ENCODE measurements at regions not wholly inside any gene's neighbourhood (a gene's known extent, or its start where the extent isn't known, plus 50 kb on each side); places are given as distances from the start of the nearest gene placed in this dataset.

GRCh38 chr5:68432682-68433081 lies 217.1 kb downstream of the PIK3R1 start:
- no peak for DNase-seq

DNA sequence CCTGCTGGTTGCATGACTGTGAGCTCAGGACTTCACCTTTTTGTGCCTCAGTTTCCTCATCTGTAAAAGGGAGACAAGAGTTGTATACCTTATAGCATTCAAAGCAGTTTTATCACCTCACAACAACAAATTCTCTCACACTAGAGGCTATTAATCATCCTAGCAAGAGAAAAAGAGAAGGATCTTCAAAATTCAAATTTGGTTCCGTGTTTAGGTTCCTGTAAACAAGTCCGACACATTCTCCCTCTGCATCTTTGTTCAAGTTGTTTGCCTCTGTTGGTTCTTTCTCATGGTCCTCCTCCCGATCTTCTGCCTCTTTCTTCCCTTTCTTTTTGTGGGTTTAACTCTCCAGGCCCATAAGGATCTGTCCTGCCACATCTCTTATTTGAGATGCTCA lies 218.0 kb downstream of the PIK3R1 start:
- no peak for DNase-seq

DNA sequence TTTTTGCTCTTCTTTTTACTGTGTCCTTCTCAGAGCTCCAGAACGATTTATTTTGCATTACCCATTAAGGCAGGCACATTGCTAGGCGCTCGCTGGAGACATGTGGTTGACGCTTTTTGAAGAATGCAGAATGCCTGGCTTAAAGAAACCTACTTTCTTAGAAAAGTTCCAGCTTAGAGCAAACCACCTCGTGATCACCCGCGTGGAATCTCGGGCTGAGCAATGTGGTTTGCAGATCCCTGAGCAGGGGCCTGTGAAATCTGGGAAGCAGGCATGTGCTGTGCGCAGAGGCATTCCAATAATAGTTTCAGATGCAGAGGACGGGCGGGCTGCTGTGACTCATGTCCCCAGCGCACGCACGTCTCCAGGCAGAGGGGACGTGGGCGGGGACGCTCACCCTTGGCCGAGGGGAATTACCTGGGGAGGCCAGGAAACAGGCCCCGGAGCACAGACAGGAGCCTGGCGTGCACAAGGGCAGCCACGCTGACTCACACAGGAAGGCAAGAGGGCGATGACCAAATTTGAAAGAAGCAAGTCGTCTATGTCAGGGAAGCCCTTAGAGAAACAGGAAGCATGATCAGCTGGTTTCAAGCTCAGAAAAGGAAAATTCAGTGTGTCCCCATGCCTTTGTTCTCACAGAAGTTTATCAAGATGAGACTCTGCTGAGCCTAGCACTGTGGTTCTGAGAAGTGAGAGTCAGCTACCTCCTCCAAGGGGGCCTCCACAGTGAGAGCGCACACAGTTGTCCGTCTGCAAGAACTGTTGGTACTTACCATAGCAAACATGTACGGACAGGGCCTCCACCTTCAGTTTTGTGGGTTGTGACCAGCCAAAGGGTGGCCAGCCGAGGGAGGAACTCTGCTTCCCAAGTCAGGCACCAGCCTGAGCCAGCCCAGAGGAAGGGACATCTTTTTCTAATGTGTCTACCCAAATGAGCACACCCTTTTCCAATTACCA lies 218.6 kb downstream of the PIK3R1 start:
- no peak for DNase-seq

DNA sequence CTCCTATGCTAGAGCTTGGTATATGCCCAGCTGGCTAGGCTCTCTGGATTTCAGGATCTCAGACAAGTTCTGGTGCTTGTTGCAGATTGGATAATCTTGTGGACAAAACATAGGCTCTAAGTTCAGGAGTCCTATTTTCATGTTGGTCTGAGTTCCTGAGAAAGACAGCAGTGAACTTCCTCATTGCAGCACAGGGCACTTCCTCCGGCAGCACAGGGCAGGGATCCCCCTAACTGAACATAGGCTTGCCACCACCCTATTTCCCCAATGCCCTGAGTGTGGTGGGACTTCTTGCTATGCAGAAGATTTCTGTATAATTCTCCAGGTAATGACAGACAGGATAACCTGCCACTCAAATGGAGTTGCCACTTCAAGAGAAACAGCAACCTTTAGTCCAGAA lies 220.1 kb downstream of the PIK3R1 start:
- DNase-seq, result no peak

GRCh38 chr5:68436686-68437520 lies 221.3 kb downstream of the PIK3R1 start:
- no peak for DNase-seq

- DNase-seq, result no peak
These were observed 223.3 kb downstream of the PIK3R1 start for GRCh38 chr5:68438876-68439275.

DNA sequence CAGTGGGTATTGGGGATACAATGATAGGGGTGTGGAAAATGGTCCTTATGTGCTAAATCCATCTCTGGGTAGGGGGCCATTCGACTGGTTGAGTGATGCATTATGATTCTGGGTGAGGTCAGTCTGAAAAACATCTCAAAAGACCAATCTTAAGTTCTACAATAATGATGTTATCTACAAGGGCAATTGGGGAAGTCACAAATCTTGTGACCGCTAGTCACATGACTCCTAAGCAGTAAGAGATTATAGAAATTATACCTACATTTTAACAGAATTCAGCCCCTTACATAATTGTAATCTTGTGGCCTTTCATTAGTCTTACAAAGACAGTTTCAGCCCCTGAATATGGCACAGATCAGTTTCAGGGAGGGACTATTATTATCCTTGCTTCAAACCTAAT lies 224.7 kb downstream of the PIK3R1 start:
- no peak for DNase-seq

- no peak for DNase-seq
These were observed 225.1 kb downstream of the PIK3R1 start for GRCh38 chr5:68440651-68441050.

GRCh38 chr5:68441309-68442073 lies 225.9 kb downstream of the PIK3R1 start:
- no peak for DNase-seq

DNA sequence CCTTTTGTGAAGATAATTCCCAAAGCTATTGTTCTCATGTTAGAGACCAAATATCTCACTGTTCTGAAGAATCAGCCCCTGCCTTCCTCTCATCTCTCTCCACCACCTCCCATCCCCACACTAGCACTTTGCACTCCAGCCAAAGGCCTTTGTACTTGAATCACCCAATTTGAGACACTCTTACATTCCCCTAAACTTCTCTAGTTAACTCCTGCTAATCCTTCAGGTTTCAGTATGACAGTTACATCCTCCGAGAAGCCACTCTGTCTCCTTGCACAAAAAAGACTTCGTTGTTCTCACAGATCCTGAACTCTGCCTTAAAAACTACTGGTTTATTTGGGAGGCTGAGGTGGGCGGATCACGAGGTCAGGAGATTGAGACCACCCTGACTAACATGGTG lies 227.5 kb downstream of the PIK3R1 start:
- DNase-seq, result no peak

DNA sequence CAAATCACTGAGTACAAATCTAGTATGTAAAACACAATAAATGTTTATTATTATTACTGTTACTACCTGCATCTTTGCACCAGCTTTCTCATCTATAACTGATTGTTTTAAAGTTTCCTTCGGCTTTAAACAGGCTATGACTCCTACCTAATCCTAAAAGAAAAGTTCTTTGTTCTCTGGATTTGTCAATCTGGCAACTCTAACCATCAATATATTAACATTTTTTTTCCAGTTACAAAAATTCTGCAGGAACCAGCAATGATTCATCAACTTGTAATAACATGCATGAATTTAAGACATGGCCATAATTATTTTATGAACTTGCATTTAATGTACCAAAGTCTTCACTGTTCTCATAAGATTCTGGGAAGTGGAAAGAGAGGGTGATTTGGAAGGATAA lies 228.5 kb downstream of the PIK3R1 start:
- no peak for DNase-seq

DNA sequence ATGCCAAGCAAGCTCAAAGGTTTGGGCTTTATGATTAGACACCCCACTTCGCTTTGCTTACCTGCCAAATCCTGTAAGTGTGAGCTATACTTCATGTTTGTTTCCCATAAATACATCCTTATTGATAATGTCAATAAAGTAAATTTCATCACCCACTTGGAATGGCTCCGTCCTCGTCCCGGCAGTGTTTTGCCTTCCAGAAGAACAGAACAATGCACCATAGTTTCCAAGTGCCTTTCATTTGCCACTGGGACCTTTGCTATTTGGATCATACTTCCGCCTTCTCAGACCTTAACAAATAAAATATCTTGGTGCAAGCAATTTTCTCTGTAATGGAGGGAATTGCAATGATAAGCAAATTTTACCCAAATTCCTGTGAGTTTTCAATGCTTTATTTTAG lies 229.3 kb downstream of the PIK3R1 start:
- no peak for DNase-seq

DNA sequence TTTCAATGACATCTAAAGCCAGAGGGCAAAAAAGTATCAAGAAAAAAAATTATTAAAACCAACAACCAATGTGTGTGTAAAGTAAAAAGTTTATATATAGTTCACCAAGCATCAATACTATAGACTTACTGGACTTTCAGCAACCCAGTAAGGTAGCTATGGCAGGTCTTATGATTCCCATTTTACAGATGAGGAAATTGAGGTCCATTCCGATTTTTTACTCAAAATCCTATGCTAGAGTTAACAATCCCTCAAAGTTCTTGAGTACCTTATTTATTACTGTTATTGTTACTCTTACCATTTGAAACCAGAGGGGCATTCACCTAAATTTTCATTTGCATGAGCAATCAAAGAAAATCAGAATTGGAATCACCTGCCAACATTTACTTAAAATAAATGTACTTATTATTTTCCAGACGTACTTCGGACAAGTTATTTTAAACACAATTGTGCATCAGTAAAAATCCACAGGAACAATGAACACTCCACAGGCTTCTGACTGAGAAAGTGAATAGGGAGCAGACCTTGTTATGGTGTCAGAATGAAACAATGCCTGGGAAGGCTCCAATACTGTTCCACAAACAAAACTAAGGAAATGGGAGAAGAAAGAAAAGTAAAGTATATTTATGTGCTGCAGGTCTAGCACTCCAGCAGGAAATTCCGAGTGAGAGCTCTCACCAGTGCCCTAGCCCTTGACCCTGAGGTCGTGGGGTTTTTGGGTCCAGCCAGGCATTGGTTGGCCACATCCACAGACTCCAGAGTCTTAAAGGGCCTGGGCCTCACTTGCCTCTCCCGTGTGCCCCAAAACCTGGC lies 229.9 kb downstream of the PIK3R1 start:
- DNase-seq, result no peak

- DNase-seq, result no peak
These were observed 230.5 kb downstream of the PIK3R1 start for GRCh38 chr5:68446070-68446357.

GRCh38 chr5:68446487-68446894 lies 230.9 kb downstream of the PIK3R1 start:
- no peak for DNase-seq

- DNase-seq, result no peak
These were observed 231.8 kb downstream of the PIK3R1 start for GRCh38 chr5:68447136-68447929.

DNA sequence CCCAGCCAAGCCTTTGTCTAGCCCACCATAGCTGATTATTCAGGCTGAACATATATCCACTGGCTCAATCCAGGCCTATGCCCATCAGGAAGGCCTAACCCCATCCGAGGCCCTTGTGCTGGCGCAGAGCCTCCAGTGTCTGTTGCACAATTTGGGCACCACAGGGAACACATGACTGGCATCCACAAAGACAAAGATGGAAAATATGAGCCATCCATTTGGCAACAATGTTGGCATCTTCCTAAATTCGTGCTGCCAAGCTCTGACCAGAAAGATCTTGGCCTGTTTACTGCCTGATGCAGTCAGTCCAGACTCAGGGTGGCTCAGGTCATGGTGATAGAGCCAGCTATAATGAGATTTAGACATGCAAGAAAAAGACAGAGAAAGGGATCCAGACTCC lies 233.8 kb downstream of the PIK3R1 start:
- no peak for DNase-seq

DNA sequence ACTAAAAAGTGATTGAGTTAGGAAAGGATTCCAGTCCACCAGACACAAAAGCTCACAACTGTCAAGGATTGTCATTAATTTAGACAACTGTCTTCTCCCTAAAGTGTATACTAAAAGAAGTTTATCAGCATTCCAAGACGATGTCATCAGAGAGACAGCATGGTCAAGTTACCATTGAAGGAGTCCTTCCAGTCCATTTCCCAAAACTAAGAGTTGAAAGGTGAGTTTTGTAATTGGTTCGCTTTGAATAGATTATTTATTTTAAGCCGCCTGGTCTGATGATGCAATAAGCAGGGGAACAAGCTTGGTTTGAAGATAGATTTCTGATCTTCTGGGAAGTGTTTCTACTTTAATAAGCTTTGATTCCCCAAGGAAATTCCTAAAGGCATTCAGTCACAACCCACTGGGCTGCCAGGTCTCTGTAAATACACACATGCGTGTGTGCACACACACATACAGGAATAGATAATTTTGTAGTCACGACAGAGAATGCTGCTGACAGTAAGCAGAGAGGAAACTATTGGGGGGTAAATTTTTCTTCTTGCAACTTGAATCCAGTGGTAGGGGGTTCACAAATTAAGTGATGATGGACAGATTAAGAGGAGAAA lies 234.8 kb downstream of the PIK3R1 start:
- no peak for DNase-seq

GRCh38 chr5:68452286-68452685 lies 236.7 kb downstream of the PIK3R1 start:
- DNase-seq, result no peak

- DNase-seq, result no peak
These were observed 238.6 kb downstream of the PIK3R1 start for GRCh38 chr5:68454172-68454571.

DNA sequence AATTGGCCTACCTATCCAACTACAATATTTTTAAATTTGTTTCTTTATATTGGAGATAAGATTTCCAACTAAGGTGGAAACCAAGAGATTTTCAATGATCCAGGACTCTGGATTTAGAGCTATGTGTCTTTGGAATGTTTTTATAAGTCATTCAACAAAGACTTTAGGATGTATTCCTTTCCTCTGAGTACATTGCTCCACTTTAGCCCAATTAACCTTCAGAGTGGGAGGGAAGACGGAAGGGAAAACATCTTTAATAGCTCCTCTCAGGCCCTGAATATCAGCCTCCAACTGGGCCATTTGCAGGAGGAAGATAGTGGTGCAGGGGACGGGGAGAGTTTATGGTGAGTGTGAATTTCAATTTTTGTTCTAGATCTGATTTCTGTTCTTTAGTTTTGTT lies 239.2 kb downstream of the PIK3R1 start:
- DNase-seq, result no peak
